Activated CD4-positive, alpha-beta T cell treated with anti-CD3 and anti-CD28 coated beads, Interleukin-2, amount 50 U/mL, for 48 hours (primary cell): ENCODE measurements at regions not wholly inside any gene's neighbourhood (a gene's known extent, or its start where the extent isn't known, plus 50 kb on each side); places are given as distances from the start of the nearest gene placed in this dataset.
"Not testable (repeated sequence)": the region's sequence is repeated elsewhere in the genome, so short reads cannot be mapped to it uniquely, and the experiment has no call there.

Experiments used
- DNase-seq, 2 experiments: peaks; one replicate each; pipeline ENCODE4 v3.0.0-alpha.2; 2020

GRCh38 chr21:28032652-28033051, 960.0 kb downstream of the LTN1 start:
- DNase-seq, result not testable (repeated sequence)

DNA sequence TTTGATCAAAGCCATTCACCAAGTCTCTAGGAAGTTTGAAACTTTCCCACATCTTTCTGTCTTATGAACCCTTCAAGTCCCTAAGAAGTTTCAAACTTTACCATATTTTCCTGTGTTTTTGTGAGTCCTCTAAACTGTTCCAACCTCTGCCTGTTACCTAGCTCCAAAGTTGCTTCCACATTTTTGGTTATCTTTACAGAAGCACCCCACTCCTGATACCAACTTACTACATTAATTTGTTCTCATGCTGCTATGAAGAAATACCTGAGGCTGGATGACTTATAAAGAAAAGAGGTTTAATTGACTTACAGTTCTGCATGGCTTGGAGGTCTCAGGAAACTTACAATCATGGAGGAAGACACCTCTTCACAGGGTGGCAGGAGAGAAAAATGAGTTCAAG, 961.6 kb downstream of the LTN1 start:
- DNase-seq, result not testable (repeated sequence)

DNA sequence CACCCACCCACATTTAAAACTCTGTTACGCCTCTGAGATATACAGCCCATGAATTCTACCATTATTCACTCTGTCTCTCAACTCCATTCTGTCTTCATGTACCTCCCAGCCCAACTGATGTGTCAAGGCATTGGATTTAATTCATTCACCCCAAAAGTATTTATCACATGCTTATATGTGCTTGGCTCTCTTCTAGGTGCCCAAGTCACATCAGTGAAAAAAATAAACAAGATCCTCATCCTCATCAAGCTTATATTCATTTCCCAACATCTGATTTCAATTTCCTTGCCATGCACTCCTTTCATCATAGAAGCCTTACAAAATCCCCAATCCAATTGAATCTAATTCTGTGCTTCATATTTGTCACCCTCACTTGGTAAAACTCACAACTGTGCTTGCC, 967.6 kb downstream of the LTN1 start:
- no peak for DNase-seq

DNA sequence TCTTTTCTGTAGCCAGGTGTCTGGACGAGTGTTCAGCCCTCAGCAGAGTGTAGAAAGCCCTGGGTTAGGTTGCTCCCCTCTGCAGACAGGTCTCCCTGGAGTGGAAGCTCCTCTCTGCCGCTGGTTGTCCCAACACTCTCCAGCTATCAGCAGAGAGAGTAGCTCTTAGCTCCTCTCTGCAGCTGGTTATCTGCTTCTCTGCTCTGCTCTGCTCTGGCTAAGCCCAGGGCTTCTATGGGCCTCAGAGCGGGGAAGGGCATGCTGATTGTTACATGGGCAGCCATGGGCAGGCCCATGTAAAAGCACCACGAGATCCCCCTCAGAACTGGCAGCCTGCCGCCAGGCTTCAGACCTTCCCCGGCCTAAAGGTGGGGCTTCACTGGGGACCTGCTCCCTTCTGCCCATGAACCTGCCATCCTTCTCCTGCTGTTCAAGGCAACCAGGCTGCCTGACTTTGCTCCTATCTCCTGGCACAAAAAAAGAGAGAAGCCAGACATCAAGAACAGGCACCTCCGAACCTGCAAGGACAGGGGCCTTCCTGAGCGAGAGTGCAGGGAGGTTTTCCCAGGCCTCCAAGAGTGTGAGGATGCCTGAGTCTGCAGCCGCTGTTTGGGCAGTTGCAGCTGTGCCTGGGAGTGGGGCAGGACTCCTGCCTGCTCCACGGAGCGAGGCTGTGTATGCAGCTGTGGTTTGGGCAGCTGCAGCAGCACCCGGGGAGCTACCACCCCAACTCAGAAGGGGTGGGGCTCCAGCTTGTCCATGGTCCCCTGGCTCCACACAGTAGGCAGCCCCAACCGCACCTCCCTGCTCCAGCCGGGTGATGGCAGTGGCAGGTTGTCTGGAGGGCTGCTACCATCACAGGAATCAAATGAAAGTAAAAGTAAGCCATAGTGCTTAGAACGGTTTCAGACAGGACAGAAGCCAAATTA, 973.7 kb downstream of the LTN1 start:
- no peak for DNase-seq

- DNase-seq, result no peak
Observed at GRCh38 chr21:28018213-28018612, 974.5 kb downstream of the LTN1 start.

DNA sequence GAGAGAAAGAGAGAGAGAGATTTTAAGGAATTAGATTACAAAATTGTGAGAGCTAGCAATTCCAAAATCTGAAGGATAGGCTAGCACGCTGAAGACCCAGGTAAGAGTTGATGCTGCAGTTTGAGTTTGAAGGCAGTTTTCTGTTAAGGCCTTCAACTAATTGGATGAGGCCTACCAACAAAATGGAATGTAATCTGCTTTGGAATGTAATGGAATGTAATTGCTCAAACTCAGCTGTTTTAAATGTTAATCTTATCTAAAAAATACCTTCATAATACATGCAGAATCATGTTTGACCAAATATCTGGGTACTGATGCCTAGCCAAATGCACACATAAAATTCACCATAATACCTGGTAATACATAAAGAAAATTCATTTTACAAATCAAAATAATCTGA, 976.1 kb downstream of the LTN1 start:
- DNase-seq, result no peak

DNA sequence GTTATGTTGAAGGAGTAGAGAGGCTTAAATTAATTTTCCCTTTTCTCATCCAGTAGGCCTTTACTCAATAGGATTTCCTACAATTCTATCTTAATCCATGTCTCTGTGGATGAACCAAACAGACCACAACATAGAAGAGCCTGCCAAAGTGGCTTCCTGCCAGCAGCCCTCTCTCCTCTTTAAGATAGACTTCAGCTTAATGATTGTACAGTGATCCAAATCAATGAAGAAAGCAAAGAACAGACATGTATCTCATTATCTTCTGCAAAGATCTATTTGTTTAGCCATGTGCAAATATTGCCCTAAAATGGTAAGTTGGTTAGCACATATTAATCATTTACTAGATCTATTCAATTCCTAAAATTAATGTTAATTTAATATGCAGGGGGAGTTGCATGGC, 979.6 kb downstream of the LTN1 start:
- not testable (repeated sequence) for DNase-seq

DNA sequence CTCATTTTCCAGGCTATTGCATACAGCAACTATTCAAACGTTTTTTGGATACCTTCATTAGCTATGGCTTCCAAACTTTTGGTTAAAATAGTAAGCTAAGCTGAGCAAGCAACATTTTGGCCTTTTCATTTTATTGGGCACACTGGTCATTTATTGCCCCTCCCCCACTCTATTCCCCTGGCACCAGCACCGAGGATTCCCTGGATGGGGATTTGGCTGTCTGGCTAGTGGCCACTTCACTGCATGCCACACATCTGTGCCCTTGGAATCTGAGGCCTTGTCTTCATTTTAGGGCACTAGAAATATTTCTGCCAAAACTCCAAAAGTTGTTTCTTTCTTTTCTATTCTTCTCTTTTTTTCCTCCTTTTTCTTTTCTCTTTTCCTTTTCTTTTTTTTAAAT, 980.7 kb downstream of the LTN1 start:
- not testable (repeated sequence) for DNase-seq

GRCh38 chr21:28008245-28008644, 984.4 kb downstream of the LTN1 start:
- not testable (repeated sequence) for DNase-seq

- DNase-seq, result not testable (repeated sequence)
Observed at GRCh38 chr21:28003627-28004026, 989.0 kb downstream of the LTN1 start.

DNA sequence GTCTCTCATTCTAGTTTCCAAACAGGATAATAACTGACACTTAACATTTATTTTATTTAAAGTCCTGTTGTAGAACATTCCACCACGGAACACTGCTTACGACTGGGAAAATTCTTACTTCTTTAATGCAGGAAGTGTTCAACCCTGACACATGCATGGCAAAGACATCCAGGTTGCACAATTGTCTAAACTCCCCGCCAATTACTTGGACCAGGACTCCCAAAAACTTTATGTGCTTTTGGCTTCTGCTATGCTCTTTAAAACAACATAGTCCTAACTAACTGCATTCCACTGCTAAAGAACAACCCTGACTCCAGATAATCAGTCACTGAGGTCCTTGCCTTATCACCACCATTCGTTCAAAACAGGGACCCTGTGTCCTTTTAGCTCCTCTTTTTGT, 995.8 kb downstream of the LTN1 start:
- DNase-seq, result not testable (repeated sequence)

DNA sequence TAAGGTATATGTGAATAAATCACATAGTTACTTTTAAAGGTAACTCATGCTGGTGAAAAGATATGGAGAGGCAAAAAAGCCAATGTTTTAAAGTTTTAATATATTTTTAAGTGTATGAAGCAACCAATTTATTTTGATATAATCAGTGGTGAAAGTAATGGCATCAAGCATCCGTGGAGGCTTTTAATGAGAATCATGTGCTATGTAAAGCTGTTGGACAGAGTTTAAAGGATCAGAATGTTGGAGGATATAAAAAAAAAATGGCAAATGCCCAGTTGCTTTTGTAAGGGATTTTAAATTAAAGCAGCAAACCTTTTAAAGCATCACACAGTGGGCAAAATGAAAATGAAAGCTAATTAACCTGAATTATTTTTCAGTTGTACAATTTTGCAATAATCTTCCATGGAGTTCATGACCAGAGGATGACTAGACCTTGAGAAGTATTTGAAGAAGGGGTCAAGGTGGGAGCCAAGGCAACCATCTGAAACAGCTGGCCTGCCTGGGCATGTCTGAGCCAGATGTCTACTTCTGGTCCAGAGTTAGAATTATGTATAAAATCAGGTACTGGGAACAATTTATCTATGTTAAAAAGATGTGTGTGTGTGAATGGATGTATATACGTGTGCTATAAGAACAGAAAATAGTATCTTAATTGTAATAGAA, 1007.9 kb downstream of the LTN1 start:
- DNase-seq, result not testable (repeated sequence)

DNA sequence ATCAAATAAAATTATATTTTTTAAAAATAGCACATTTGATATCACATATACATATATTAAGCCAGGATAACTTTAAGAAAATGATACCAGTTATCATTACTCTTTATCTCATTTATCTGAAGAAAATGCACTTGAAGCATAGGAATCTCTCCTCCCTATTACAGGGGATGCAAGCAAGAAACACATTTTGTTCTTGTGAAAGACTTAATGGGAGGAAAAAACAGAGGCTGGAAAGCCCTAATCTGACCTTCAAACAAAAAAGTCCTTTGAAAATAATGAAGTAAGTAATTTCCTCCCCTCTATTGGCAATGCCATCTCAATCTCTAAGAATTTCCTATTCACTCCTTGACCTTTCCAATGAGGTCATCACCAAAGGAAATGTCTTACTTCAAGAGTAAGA, 1012.6 kb upstream of the ADAMTS5 start:
- DNase-seq, result not testable (repeated sequence)

DNA sequence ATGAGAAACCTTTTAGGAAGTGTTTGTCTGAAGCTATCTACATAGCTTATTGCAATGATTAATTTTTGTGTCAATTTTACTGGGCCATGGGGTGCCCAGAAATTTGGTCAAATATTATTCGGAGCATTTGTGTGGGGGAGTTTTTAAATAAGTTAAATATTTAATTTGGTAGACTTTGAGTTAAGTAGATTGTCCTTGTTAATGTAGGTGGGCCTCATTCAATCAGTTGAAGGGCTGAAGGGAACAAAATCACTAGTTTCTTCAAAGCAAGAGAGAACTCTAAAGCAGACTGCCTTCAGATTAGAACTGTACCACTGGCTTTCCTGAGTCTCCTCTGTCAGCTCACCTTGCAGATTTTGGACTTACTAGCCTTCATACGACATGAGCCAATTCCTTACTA, 1008.6 kb upstream of the ADAMTS5 start:
- no peak for DNase-seq

GRCh38 chr21:27974152-27974551, 1007.3 kb upstream of the ADAMTS5 start:
- DNase-seq, result not testable (repeated sequence)

GRCh38 chr21:27968240-27968639, 1001.4 kb upstream of the ADAMTS5 start:
- DNase-seq, result not testable (repeated sequence)

DNA sequence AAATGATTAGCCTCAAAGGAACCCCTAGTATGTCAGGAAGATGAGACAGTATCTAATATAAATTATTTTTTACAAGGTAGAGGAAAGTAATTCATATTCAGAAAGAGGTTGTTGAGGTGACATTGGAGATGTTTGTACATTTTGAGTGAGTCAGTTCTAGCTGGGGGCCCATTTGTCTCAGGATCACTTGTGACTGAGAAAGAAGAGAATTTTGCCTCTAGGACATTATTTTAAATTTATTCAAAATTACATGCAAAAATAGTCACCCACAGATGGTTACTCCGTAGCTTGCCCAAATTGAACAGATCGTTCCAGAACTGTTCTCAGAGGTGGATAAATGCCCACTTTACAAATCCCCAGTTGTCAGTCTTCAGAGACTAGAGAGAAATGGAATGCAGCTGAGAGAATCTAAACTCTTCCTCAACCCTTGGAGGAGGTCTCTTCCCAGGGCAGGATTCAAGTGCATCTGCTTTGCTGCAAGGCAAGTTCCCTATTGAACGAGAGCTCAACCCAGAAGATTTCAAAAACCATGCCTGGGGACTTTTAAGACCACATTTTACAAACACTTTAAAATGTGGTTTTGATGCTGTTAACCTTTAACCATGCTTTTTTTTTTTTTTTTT, 987.8 kb upstream of the ADAMTS5 start:
- DNase-seq, result no peak

GRCh38 chr21:27953340-27954045, 986.6 kb upstream of the ADAMTS5 start:
- DNase-seq, result no peak

GRCh38 chr21:27949093-27949492, 982.2 kb upstream of the ADAMTS5 start:
- not testable (repeated sequence) for DNase-seq

DNA sequence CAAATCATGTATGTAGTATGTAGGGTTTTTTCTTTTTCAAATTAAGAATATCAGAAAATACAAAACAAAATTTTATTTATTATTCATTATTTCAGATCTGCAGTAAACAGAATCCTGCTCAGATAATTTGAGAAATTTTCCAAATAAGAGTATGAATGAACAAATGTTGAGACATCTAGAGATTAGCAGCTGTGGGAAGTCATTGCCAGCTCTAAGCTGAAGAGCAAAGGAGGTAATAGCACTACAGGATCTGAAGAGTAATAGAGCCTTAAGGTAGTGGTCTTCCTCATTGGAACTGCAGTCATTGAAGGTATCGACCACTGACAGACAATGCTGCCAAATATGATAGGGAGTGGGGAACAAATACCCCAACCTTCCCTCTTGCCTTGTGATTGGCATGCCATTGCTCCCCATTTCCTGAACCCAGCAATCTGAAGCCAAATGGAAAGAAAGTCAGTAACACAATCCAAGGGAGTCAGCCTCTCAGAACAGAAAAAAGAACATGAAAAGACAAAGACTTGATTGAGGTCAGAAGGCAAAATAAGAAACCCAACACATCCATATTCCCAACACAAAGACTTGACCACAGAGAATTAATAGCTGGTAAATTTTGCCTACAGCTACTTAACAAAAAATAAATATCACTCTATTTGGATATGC, 963.4 kb upstream of the ADAMTS5 start:
- DNase-seq, result not testable (repeated sequence)

DNA sequence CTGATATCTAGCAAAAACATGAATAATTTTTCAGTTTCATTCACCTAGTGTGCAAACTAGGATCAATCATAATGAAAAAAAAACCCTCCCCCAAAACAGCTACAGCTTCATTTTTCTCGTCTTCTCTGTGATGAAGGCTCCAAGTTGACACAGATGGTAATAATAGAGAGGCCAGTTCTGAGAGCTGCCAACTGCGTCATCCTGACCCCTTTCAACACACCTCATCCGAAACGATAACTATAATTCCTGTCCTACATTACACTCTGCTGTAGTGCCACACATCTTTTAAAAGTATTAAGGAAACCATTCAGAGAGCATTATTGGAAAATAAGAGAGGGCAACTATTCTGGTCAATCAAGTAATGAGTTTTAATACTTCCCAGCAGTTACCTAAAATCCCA, 962.3 kb upstream of the ADAMTS5 start:
- not testable (repeated sequence) for DNase-seq

- DNase-seq, result not testable (repeated sequence)
Observed at GRCh38 chr21:27928534-27929115, 961.7 kb upstream of the ADAMTS5 start.
